IgD-negative memory B cell (primary cell): ENCODE measurements at regions not wholly inside any gene's neighbourhood (a gene's known extent, or its start where the extent isn't known, plus 50 kb on each side); places are given as distances from the start of the nearest gene placed in this dataset.
"Not testable (repeated sequence)": the region's sequence is repeated elsewhere in the genome, so short reads cannot be mapped to it uniquely, and the experiment has no call there.

Experiments used
- H3K27ac Mint-ChIP-seq, 3 donors: one replicate each; pipeline ENCODE4 v1.8.0; 2020 to 2022; ENCODE audit warnings: mild to moderate bottlenecking in 3 of 3, mixed read lengths in 3 of 3, moderate library complexity in 1 of 3
- H3K27me3 Mint-ChIP-seq: one replicate; pipeline ENCODE4 v1.8.0; 2021; ENCODE audit warnings: mixed read lengths
- H3K36me3 Mint-ChIP-seq: one replicate; pipeline ENCODE4 v1.8.0; 2020; ENCODE audit warnings: mild to moderate bottlenecking, mixed read lengths
- H3K4me1 Mint-ChIP-seq, 3 donors: one replicate each; pipeline ENCODE4 v1.8.0; 2020 to 2022; ENCODE audit warnings: mixed read lengths in 3 of 3, mild to moderate bottlenecking in 1 of 3
- H3K4me3 Mint-ChIP-seq, 4 donors: one replicate each; pipeline ENCODE4 v1.8.0; 2020 to 2022; ENCODE audit warnings: mild to moderate bottlenecking in 4 of 4, mixed read lengths in 4 of 4, moderate library complexity in 3 of 4
- H3K9me3 Mint-ChIP-seq, 3 donors: one replicate each; pipeline ENCODE4 v1.8.0; 2020 to 2021; ENCODE audit warnings: mixed read lengths in 3 of 3, mild to moderate bottlenecking in 1 of 3

DNA sequence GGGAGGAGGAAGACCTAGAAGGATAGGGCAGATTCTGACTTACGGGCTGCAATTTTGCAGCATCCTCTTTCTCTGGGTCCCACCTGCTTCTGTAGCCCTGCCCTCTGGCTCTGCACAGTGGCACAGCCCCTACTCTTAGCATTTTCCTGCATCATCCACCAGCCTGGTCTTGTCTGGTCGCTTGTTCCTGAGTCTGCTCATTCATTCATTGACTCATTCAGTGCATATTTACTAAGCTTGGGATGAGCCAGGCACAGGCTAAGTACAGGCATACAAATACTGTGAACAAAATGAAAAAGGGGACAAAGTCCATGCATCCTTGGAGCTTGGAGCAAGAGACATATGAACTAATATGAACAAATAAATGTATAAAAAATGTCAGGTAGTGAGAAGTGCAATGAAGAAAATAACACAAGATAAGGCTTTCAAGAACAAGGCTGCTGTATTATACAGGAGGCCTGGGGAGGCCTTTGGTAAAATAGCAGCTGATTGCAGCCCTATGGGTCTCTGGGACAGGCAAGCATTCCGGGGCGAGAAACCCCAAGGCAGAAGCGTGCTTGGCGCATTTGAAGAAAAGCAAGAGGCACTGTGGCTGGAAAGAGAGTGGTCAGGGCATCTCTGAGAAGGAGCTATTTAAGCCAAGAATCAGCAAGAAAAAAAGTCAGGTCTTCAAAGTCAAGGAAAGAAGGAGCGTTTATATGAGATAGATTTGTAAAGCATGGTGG lies 108.0 kb upstream of the ALX4 start:
- no peak overlapping the region for H3K4me3 Mint-ChIP-seq
- H3K27me3 Mint-ChIP-seq, result peaks cover 4% of the 10 kb centered on the region
- H3K27ac Mint-ChIP-seq, result no peak overlapping the region
- H3K4me1 Mint-ChIP-seq, result no peaks in the 10 kb centered on the region
- H3K9me3 Mint-ChIP-seq, result peaks cover 0 to 2% (median 0%) of the 10 kb centered on the region in 3 donors
- no peaks in the 10 kb centered on the region for H3K36me3 Mint-ChIP-seq

DNA sequence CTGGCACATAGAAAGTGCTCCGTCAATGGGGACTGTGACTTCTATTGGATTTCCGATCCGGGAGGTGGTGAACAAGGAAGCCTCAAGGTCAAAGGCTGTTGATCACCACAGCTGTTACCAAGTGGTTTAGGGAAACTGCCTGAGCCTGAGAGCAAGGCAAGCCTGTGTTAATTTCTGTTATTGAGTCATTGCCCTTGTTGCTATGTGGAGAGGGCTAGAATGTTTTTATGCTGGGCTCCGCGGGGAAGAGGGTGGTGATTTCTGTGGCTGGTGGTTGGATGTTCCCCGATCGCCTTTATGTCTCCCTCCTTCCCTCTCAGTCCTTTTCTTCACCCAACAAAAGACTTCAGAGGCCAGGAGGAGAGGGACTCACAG lies 108.5 kb upstream of the ALX4 start:
- peaks cover 0 to 2% (median 0%) of the 10 kb centered on the region in 3 donors for H3K9me3 Mint-ChIP-seq
- H3K27ac Mint-ChIP-seq, result no peak overlapping the region
- peaks cover 4% of the 10 kb centered on the region for H3K27me3 Mint-ChIP-seq
- H3K36me3 Mint-ChIP-seq, result no peaks in the 10 kb centered on the region
- no peaks in the 10 kb centered on the region for H3K4me1 Mint-ChIP-seq
- H3K4me3 Mint-ChIP-seq, result no peak overlapping the region

DNA sequence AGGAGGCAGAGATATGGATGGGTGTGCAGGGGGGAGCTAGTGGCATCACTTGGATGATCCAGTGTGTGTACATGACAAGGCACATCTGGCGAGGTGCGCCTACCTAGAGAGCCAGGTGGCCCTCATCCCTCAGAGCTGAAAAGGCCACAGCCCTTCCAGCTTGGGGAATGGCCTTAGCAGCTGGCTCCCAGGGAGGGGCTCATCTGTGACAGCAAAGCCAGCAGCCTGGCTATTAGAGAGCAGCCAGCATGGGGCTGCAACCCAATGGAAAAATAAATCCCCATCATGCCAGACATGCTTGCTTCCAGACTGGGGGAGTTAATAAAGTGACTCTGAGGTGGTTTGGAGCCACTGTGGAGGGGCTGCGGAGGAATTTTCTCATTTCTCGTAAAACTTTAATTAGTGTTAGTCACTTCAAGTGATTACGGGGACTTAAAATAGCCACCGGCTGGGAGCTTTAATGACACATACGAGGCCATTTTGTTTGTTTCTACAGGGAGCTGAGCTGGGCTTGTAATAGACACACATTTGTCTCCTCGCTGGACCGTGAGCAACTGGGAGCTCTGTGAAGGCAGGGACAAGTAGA lies 111.2 kb upstream of the ALX4 start:
- Mint-ChIP-seq H3K36me3 (no peaks in the 10 kb centered on the region), H3K27me3 (peaks cover 10% of the 10 kb centered on the region), H3K9me3 (peaks cover 0 to 2% (median 0%) of the 10 kb centered on the region in 3 donors), H3K4me1 (no peaks in the 10 kb centered on the region), H3K27ac (no peak overlapping the region), H3K4me3 (no peak overlapping the region)

DNA sequence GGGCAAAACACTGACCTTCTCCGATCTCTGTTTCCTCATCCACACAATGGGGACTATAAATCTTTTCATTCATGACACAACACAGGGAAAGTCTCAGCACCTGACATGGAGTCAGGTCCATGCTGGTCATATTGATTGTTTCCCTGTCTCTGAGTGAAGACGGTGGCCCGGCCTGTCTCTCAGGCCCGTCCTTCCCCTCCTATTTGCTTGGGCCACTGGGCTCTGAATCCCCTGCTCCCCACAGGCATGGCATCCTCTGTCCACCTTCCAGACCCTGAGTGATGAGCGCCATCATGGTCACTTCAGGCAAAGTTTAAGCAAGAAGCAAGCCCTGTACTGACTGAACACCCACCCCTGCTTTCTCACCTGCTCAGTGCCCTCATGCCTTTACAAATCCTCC lies 113.3 kb upstream of the ALX4 start:
- Mint-ChIP-seq H3K27me3 (peaks cover 16% of the 10 kb centered on the region), H3K27ac (no peak overlapping the region), H3K4me3 (no peak overlapping the region), H3K4me1 (no peaks in the 10 kb centered on the region), H3K9me3 (peaks cover 0 to 4% (median 0%) of the 10 kb centered on the region in 3 donors), H3K36me3 (no peaks in the 10 kb centered on the region)

DNA sequence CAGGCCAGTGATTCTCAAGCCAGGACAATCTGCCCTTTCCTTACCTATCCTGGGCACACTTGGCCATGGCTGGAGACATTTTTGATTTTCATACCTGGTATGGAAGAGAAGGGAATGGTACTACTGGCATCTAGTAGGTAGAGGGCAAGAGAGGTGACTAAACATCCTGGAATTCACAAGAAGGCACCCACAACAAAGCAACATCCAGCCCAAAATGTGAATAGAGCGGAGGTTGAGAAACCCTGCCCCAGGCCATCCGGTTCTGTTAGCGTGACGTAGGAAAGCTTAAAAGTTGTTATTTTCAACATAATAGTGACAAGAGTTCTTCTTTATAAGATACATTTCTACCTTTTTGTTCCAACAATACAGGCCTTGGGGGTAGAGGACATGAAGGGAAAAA lies 114.9 kb upstream of the ALX4 start:
- H3K4me1 Mint-ChIP-seq, result no peaks in the 10 kb centered on the region
- H3K27ac Mint-ChIP-seq, result no peak overlapping the region
- H3K27me3 Mint-ChIP-seq, result peaks cover 16% of the 10 kb centered on the region

DNA sequence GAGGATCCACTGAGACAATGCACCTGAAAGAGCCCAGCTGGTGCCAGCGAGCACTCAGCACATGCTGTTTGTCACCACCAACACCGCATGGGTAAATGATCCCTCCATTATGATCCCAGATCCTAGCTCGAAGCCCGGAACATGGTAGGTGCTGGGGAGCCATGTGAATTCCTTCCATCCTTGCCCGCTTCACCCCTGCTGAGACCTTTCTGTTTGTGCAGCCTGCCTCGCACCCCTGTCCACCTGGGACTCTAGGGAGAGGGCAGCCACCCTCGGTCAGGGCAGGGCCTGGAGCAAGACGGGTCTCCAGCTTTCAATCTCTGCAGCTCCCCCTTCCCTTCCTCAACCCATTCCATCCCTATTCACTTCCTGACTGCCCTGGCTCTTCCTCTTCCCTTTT lies 116.2 kb upstream of the ALX4 start:
- Mint-ChIP-seq H3K9me3 (peaks cover 0 to 4% (median 0%) of the 10 kb centered on the region in 3 donors), H3K27ac (no peak overlapping the region), H3K36me3 (no peaks in the 10 kb centered on the region), H3K4me3 (no peak overlapping the region), H3K27me3 (peaks cover 18% of the 10 kb centered on the region), H3K4me1 (no peaks in the 10 kb centered on the region)

More for the DNA sequence above, 114.9 kb upstream of the ALX4 start:
- Mint-ChIP-seq H3K9me3 (peaks cover 0 to 4% (median 0%) of the 10 kb centered on the region in 3 donors), H3K36me3 (no peaks in the 10 kb centered on the region), H3K4me3 (no peak overlapping the region)

DNA sequence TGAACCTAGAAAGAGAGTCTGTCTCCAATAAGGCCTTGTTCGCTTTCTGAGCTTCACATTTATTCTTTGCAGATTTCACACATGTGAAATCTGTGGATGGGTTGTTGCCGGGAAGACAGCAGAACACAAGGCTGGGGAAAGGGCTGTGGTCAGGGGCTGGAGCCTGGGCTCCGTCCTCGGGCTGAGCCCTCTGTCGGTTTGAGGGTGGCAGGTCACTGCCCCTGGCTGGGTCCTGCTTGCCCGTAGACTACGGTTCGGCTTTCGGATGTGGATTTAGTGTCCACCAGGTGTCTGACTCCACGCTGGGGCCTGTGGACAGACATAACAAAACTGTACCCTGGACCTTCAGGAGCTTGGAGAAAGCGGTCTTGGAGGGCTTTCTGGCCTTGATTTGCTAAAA lies 117.0 kb upstream of the ALX4 start:
- H3K4me3 Mint-ChIP-seq, result no peak overlapping the region
- peaks cover 0 to 4% (median 0%) of the 10 kb centered on the region in 3 donors for H3K9me3 Mint-ChIP-seq
- H3K27ac Mint-ChIP-seq, result no peak overlapping the region
- no peaks in the 10 kb centered on the region for H3K36me3 Mint-ChIP-seq
- no peaks in the 10 kb centered on the region for H3K4me1 Mint-ChIP-seq
- peaks cover 18% of the 10 kb centered on the region for H3K27me3 Mint-ChIP-seq

DNA sequence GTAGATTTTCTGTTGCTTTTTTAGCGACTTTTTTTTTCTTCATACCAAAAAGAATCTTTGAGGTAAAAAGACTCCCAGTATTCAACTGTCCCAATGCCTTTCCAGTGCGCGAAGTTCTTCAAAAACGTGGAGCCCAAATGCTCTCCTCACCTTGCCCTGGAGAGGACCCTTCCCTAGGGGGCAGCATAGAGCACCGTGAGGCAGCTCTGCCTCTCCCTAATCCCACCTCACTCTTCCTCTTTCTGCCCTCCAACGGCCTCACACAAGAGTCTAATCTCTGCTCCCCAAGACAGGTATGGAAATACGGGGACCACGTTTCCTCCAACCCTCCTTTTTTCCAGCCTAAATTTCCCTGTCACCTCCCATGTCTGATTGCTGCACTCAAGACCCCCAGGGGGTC lies 117.5 kb upstream of the ALX4 start:
- Mint-ChIP-seq H3K27me3 (peaks cover 18% of the 10 kb centered on the region), H3K36me3 (no peaks in the 10 kb centered on the region), H3K9me3 (peaks cover 0 to 4% (median 0%) of the 10 kb centered on the region in 3 donors), H3K4me1 (no peaks in the 10 kb centered on the region), H3K4me3 (no peak overlapping the region), H3K27ac (no peak overlapping the region)

DNA sequence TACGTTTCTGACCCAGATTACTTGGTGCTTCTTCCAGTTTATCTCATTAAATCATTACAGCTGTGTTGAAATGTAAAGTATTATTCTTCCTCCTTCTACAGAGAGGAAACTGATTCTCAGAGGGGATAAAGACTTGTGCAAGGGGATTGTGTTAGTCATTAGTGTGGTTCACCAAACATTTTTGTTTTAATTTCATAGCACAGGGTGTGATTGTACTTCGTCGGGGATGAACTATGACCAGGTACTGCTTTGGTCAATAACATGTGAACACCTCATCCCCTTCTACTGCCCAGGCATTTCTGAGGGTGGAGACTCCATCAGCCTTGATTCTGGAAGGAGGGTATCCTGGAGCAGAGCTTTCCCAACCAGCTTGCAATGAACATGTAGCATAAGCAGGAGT lies 120.2 kb upstream of the ALX4 start:
- H3K4me3 Mint-ChIP-seq, result no peak overlapping the region
- no peaks in the 10 kb centered on the region for H3K4me1 Mint-ChIP-seq
- no peaks in the 10 kb centered on the region for H3K36me3 Mint-ChIP-seq
- no peak overlapping the region for H3K27ac Mint-ChIP-seq
- H3K9me3 Mint-ChIP-seq, result peaks cover 0 to 3% (median 0%) of the 10 kb centered on the region in 3 donors
- H3K27me3 Mint-ChIP-seq, result peaks cover 25% of the 10 kb centered on the region

DNA sequence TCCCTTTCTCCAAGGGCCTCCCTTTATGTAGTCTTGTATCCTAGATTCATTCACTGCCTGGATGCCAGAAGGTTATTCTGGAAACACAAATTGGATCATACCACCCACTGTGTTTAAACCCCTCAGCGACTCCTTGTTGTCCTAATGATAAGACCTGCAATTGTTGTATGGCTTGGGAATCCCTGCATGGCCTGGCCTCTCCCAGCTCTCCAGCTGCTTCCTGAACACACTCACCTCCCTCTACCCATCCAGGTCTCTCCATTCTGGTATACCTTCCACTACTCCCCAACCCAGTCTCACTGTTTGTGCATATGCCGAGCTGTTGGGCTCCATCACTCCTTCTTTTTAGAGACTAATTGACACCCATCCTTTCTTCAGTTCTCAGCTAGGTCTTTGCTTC lies 124.3 kb upstream of the ALX4 start:
- peaks cover 0 to under 1% (median 0%) of the 10 kb centered on the region in 3 donors for H3K9me3 Mint-ChIP-seq
- peaks cover 27% of the 10 kb centered on the region for H3K27me3 Mint-ChIP-seq
- no peaks in the 10 kb centered on the region for H3K36me3 Mint-ChIP-seq
- no peaks in the 10 kb centered on the region for H3K4me1 Mint-ChIP-seq
- H3K4me3 Mint-ChIP-seq, result no peak overlapping the region
- no peak overlapping the region for H3K27ac Mint-ChIP-seq

DNA sequence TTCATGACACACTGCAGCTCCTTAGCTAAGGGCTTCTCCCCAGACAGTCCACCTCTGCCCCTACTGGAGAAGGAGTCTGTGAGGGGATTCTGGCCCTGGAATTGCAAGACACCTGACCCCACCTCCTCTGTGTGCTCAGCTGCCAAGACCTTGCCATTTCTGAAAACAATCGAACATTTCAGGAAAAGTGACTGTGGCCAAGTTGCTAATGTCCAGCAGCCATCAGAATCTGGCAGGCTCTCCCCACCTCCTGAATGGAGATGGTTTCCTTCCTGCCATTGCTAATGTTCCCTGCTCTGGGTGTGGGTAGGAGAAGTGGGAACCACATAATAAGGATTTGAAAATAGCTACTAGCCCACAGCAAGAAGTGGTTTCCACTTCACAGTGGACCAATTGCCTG lies 127.2 kb upstream of the ALX4 start:
- H3K27me3 Mint-ChIP-seq, result peaks cover 30% of the 10 kb centered on the region

DNA sequence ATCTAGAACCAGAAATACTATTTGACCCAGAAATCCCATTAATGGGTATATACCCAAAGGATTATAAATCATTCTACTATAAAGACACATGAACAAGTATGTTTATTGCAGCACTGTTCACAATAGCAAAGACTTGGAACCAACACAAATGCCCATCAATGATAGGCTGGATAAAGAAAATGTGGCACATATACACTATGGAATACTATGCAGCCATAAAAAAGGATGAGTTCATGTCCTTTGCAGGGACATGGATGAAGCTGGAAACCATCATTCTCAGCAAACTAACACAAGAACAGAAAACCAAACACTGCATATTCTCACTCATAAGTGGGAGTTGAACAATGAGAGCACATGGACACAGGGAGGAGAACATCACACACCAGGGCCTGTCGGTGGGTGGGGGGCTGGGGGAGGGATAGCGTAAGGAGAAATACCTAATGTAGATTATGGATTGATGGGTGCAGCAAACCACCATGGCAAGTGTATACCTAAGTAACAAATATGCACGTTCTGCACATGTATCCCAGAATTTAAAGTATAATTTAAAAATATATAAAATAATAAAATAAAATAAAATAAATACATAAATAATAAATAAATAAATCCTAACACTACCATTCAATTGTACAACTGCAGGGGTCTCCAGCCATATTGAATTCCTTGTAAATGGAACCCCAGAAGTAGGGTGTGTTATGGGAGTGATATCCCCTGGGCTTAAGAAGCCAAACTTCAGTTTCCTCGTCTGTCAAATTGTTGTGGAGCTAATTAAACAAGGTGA lies 122.4 kb upstream of the CD82 start:
- not testable (repeated sequence) for H3K27ac Mint-ChIP-seq, H3K4me3 Mint-ChIP-seq, H3K36me3 Mint-ChIP-seq, H3K27me3 Mint-ChIP-seq, H3K4me1 Mint-ChIP-seq
- peaks cover 2 to 18% (median 10%) of the 10 kb centered on the region in 3 donors for H3K9me3 Mint-ChIP-seq

More for the DNA sequence above, 127.2 kb upstream of the ALX4 start:
- Mint-ChIP-seq H3K9me3 (peaks cover 2 to 12% (median 7%) of the 10 kb centered on the region in 3 donors), H3K4me1 (no peaks in the 10 kb centered on the region), H3K36me3 (no peaks in the 10 kb centered on the region), H3K4me3 (no peak overlapping the region), H3K27ac (no peak overlapping the region)

DNA sequence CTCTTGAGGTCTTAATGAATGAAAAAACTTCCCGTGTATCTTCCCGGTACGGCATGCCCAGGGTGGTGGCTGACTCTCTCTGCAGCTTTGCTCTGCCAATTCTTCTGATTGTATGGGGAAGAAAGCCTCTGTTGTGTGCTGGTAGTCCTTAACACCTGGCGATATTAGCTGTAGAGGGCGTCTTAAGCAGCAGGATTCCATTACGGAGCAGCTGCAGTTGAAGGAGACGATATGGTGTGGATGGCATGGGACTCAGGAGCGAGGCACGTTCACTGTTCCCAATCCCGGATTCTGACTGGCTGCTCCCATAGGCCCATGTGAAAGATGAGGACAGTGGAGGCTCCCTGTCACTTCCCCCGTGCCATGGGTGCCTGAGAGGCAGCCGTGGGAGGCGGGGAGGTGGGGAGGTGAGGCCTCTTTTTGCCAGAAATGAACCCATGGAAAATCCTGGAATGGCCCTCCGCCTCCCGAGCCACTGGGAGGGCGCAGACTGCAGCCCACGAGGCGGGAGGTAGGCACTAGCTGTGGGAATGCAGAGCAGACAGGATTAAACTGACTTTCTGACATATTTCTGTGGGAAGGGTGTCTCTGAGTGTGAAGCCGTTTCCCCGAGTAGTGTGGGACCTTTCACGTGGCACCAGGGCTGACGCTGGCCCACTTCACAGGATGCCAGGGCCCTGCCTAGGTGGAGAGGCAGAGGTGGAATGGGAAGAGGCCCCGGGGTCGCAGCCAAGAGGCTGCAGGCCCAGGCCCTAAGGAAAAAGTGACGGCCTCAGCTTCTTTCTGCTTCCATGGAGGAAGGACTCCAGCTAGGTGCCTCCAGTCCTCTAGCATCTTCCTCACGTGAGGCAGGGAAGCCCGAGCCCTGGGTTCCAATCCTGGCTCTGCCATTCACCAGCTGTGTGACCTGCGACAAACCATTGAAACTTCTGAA lies 121.4 kb upstream of the CD82 start:
- Mint-ChIP-seq H3K36me3 (no peaks in the 10 kb centered on the region), H3K4me1 (peaks cover 0 to 1% (median 0%) of the 10 kb centered on the region in 3 donors), H3K27me3 (peaks cover 5% of the 10 kb centered on the region), H3K4me3 (no peak overlapping the region), H3K9me3 (peaks cover 2 to 18% (median 10%) of the 10 kb centered on the region in 3 donors), H3K27ac (no peak overlapping the region)

DNA sequence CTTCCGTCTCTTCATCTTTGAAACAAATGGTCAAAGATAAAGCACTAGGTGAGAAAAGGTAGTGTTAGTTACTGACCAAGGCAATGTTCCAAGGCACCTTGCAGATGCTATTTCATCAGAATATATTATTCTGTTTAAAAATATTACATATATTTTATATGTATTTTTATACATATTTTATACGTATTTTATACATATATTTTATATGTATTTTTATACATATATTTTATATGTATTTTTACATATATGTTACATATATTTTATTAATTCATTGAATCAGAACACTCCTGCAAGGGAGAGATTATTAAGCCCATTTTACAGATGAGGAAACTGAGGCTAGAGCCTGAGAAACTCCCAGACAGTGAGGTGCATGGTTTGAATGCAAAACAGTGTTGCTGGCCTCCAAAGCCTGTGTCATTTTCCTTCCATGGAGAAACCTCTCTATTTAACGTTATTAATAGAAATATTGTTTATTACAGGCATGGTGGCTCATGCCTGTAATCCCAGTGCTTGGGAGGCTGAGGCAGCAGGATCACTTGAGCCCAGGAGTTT lies 120.6 kb upstream of the CD82 start:
- Mint-ChIP-seq H3K27ac (no peak overlapping the region), H3K9me3 (peaks cover 2 to 12% (median 7%) of the 10 kb centered on the region in 3 donors), H3K4me1 (peaks cover 0 to 1% (median 0%) of the 10 kb centered on the region in 3 donors), H3K27me3 (peaks cover 4% of the 10 kb centered on the region), H3K36me3 (no peaks in the 10 kb centered on the region), H3K4me3 (no peak overlapping the region)
